Right lobe of liver (tissue), 6 donors: ENCODE measurements at regions not wholly inside any gene's neighbourhood (a gene's known extent, or its start where the extent isn't known, plus 50 kb on each side); places are given as distances from the start of the nearest gene placed in this dataset.
"Not testable (repeated sequence)": the region's sequence is repeated elsewhere in the genome, so short reads cannot be mapped to it uniquely, and the experiment has no call there.

Experiments used
- ATAC-seq, 4 donors: fragments of 200-7000 bp; cut with Tn5 transposase; one replicate each; pipeline ENCODE4 v1.9.1; 2020; ENCODE audit warnings: mild to moderate bottlenecking in 4 of 4, moderate library complexity in 4 of 4
- DNase-seq, 3 donors: peaks; one replicate each; pipeline ENCODE4 v3.0.0-alpha.2; 2020
- H3K27ac ChIP-seq, 3 donors: fragments of 200-600 bp; one replicate each; pipeline ENCODE4 v1.8.0; 2022
- H3K27me3 ChIP-seq, 2 donors: fragments of 200-600 bp; one replicate each; pipeline ENCODE4 v1.8.0; 2022
- H3K36me3 ChIP-seq, 4 donors: fragments of 200-600 bp; sonication (generic) in 1 of 4; one replicate each; pipeline versions ENCODE4 v1.5.1 to v1.8.0; 2017 to 2022; ENCODE audit warnings: control low read depth in 1 of 4
- H3K4me1 ChIP-seq, 4 donors: fragments of 200-600 bp; sonication (generic) in 1 of 4; one replicate each; pipeline versions ENCODE4 v1.5.1 to v1.8.0; 2017 to 2022; ENCODE audit warnings: control low read depth in 1 of 4
- H3K4me3 ChIP-seq, 3 donors: fragments of 200-600 bp; one replicate each; pipeline ENCODE4 v1.8.0; 2022
- H3K9me3 ChIP-seq, 4 donors: fragments of 200-600 bp; sonication (generic) in 1 of 4; one replicate each; pipeline versions ENCODE4 v1.5.1 to v1.8.0; 2017 to 2022; ENCODE audit warnings: control low read depth in 1 of 4
- CTCF ChIP-seq, 4 donors: fragments of 200-600 bp in 3 of 4; fragments of 450-650 bp in 1 of 4; IDR thresholded peaks; one replicate each; pipeline versions ENCODE4 v1.5.1 to v1.8.0; 2016 to 2022; ENCODE audit warnings: antibody characterized with exemption in 4 of 4, mild to moderate bottlenecking in 2 of 4
- POLR2A ChIP-seq: fragments of 450-650 bp; IDR thresholded peaks from one replicate; pipeline ENCODE4 v1.6.1; 2017; ENCODE audit warnings: antibody characterized with exemption, mild to moderate bottlenecking
- WGBS: methylation state at CpG from one replicate; pipeline ENCODE4 v1.1.6; 2018; ENCODE audit warnings: low coverage, low lambda C conversion rate; ENCODE audit not compliant: insufficient coverage; ENCODE audit errors: missing lambda C conversion rate; 5-methylcytosine and 5-hydroxymethylcytosine counted together
- intact Hi-C, 2 donors: fragments of 100-400 bp; cut with DNase I; formaldehyde crosslinking; loops; one replicate each; pipeline versions ENCODE4 v1.11.2 to v1.14.1; 2022
- donor health status: DM: no; HTN: yes; CAD: no.
- donor health status: DM: no; HTN: no; CAD: no.
- donor health status: DM: no; HTN: no; CAD: no.
- donor health status: DM: no; HTN: yes; CAD: no.
- donor health status: DM: no; HTN: yes; CAD: no.

GRCh38 chr13:66237411-66238062 lies 992.6 kb downstream of the PCDH9 start:
- H3K27ac ChIP-seq = no peak overlapping the region
- WGBS = 56% methylated on average over 4 of the region's 4 CpGs
- no peaks in the 10 kb centered on the region for H3K27me3 ChIP-seq
- no peak overlapping the region for H3K4me3 ChIP-seq
- no peaks in the 10 kb centered on the region for H3K4me1 ChIP-seq
- TF ChIP-seq CTCF (IDR thresholded peaks at IDR 0.05) (no peak), POLR2A (no peak)
- no peaks in the 10 kb centered on the region for H3K36me3 ChIP-seq
- DNase-seq (no peak), ATAC-seq (no peak)
- intact Hi-C loops = no loop called here
- no peaks in the 10 kb centered on the region for H3K9me3 ChIP-seq

GRCh38 chr13:66234159-66234558 lies 996.0 kb downstream of the PCDH9 start:
- Histone ChIP-seq H3K4me1 (no peaks in the 10 kb centered on the region), H3K9me3 (no peaks in the 10 kb centered on the region), H3K36me3 (no peaks in the 10 kb centered on the region), H3K27ac (no peak overlapping the region), H3K4me3 (no peak overlapping the region), H3K27me3 (no peaks in the 10 kb centered on the region)
- DNase-seq = peak in 2 of 3 donors; percentile 22 to 69
- peak; percentile 78 to 97 (median 86) for ATAC-seq
- intact Hi-C loops = no loop called here
- WGBS = no CpG with 5 or more reads among the region's 1 CpG
- TF ChIP-seq CTCF (IDR thresholded peaks at IDR 0.05) (no peak), POLR2A (no peak)

- H3K9me3 ChIP-seq, H3K27me3 ChIP-seq, intact Hi-C loops, H3K4me1 ChIP-seq, H3K27ac ChIP-seq, DNase-seq, H3K36me3 ChIP-seq, H3K4me3 ChIP-seq, ATAC-seq: not testable (repeated sequence)
- WGBS = 80% methylated on average over 5 of the region's 6 CpGs
These were observed 998.2 kb downstream of the PCDH9 start for GRCh38 chr13:66231958-66232357.

GRCh38 chr13:66225072-66225471 lies 1005.1 kb downstream of the PCDH9 start:
- intact Hi-C loops = no loop called here
- no peaks in the 10 kb centered on the region for H3K9me3 ChIP-seq
- no peaks in the 10 kb centered on the region for H3K36me3 ChIP-seq
- H3K4me3 ChIP-seq = no peak overlapping the region
- H3K27ac ChIP-seq = no peak overlapping the region
- TF ChIP-seq POLR2A = no peak
- no peak for TF ChIP-seq CTCF (IDR thresholded peaks at IDR 0.05)
- DNase-seq (no peak), ATAC-seq (no peak)
- WGBS = 41% methylated on average over 2 of the region's 2 CpGs
- H3K4me1 ChIP-seq = no peaks in the 10 kb centered on the region
- no peaks in the 10 kb centered on the region for H3K27me3 ChIP-seq

GRCh38 chr13:66224663-66225062 lies 1005.5 kb downstream of the PCDH9 start:
- intact Hi-C loops = no loop called here
- DNase-seq (no peak), ATAC-seq (no peak)
- Histone ChIP-seq H3K4me1 (no peaks in the 10 kb centered on the region), H3K36me3 (no peaks in the 10 kb centered on the region), H3K27ac (no peak overlapping the region), H3K27me3 (no peaks in the 10 kb centered on the region), H3K4me3 (no peak overlapping the region), H3K9me3 (no peaks in the 10 kb centered on the region)
- WGBS = 22% methylated on average over 2 of the region's 2 CpGs
- no peak for TF ChIP-seq CTCF (IDR thresholded peaks at IDR 0.05)
- TF ChIP-seq POLR2A = no peak
